Activated gamma-delta T cell treated with Interleukin-2 at 50 U/mL for 16 hours (primary cell): ENCODE measurements at regions not wholly inside any gene's neighbourhood (a gene's known extent, or its start where the extent isn't known, plus 50 kb on each side); places are given as distances from the start of the nearest gene placed in this dataset.
"Not testable (repeated sequence)": the region's sequence is repeated elsewhere in the genome, so short reads cannot be mapped to it uniquely, and the experiment has no call there.

Experiments used
- DNase-seq: peaks from one replicate; pipeline ENCODE4 v3.0.0-alpha.2; 2020

- DNase-seq: not testable (repeated sequence)
Observed at GRCh38 chr7:75201606-75202079, 109.3 kb downstream of the GTF2IRD2B start.

GRCh38 chr7:75205367-75206085 is 113.1 kb downstream of the GTF2IRD2B start:
- DNase-seq: not testable (repeated sequence)

- DNase-seq: not testable (repeated sequence)
Observed at GRCh38 chr7:75215460-75215859, 123.1 kb downstream of the GTF2IRD2B start.

- not testable (repeated sequence) for DNase-seq
Observed at GRCh38 chr7:75216963-75217362, 124.6 kb downstream of the GTF2IRD2B start.

GRCh38 chr7:75226102-75226501 is 133.7 kb downstream of the GTF2IRD2B start:
- not testable (repeated sequence) for DNase-seq

GRCh38 chr7:75229558-75229957 is 137.2 kb downstream of the GTF2IRD2B start:
- DNase-seq: not testable (repeated sequence)

- not testable (repeated sequence) for DNase-seq
Observed at GRCh38 chr7:75230558-75230957, 138.2 kb downstream of the GTF2IRD2B start.

GRCh38 chr7:75235092-75235826 is 142.9 kb downstream of the GTF2IRD2B start:
- not testable (repeated sequence) for DNase-seq

GRCh38 chr7:75235827-75236167 is 143.4 kb downstream of the GTF2IRD2B start:
- not testable (repeated sequence) for DNase-seq

- peak; percentile 57 for DNase-seq
Observed at GRCh38 chr7:75237255-75238187, 145.1 kb downstream of the GTF2IRD2B start.

GRCh38 chr7:75238309-75238708 is 145.9 kb downstream of the GTF2IRD2B start:
- not testable (repeated sequence) for DNase-seq

GRCh38 chr7:75243638-75244037 is 151.2 kb downstream of the GTF2IRD2B start:
- DNase-seq: not testable (repeated sequence)

GRCh38 chr7:75248216-75248615 is 147.2 kb upstream of the TRIM73 start:
- not testable (repeated sequence) for DNase-seq

GRCh38 chr7:75254238-75254637 is 141.2 kb upstream of the TRIM73 start:
- not testable (repeated sequence) for DNase-seq

GRCh38 chr7:75257442-75257841 is 138.0 kb upstream of the TRIM73 start:
- DNase-seq: not testable (repeated sequence)

- DNase-seq: not testable (repeated sequence)
Observed at GRCh38 chr7:75259454-75260003, 135.9 kb upstream of the TRIM73 start.

GRCh38 chr7:75261660-75262059 is 133.8 kb upstream of the TRIM73 start:
- not testable (repeated sequence) for DNase-seq

GRCh38 chr7:75268158-75268557 is 127.3 kb upstream of the TRIM73 start:
- DNase-seq: not testable (repeated sequence)

- DNase-seq: not testable (repeated sequence)
Observed at GRCh38 chr7:75269159-75269558, 126.3 kb upstream of the TRIM73 start.

GRCh38 chr7:75274114-75274513 is 121.3 kb upstream of the TRIM73 start:
- DNase-seq: not testable (repeated sequence)
